ENCODE measurements at regions not wholly inside any gene's neighbourhood (a gene's known extent, or its start where the extent isn't known, plus 50 kb on each side); places are given as distances from the start of the nearest gene placed in this dataset.

- TF ChIP-seq POLR2A (IDR thresholded peaks at IDR 0.05): no peak
- TF ChIP-seq CTCF (IDR thresholded peaks at IDR 0.05): no peak
These were observed 150.4 kb downstream of the BTBD3 start for GRCh38 chr20:12068121-12068520.
